IMR-90 (cell line): ENCODE measurements at regions not wholly inside any gene's neighbourhood (a gene's known extent, or its start where the extent isn't known, plus 50 kb on each side); places are given as distances from the start of the nearest gene placed in this dataset.

Source experiments
- ATAC-seq: fragments of 200-7000 bp; cut with Tn5 transposase; 2 replicates; pipeline ENCODE4 v1.9.1; 2020; ENCODE audit warnings: low read depth, mild to moderate bottlenecking, moderate library complexity
- BruUV-seq: library from RNA; stranded (reverse); fragments of 400-500 nt; replicated peaks from 2 replicates; lab custom pipeline; 2021; lab: Mats Ljungman, UMichigan
- CTCF ChIA-PET: fragments of 300-600 bp; formaldehyde crosslinking; extraction: SDS; loops from one replicate; lab custom pipeline; 2021; ENCODE audit warnings: antibody characterized with exemption; lab: Yijun Ruan, JAX
- POLR2A ChIA-PET: fragments of 300-600 bp; sonication (Branson Sonifier 250); formaldehyde crosslinking; loops from one replicate; lab custom pipeline; 2022; ENCODE audit warnings: antibody characterized with exemption; ENCODE audit not compliant: unreplicated experiment; lab: Charles Lee
- DNase-seq: peaks from one replicate; pipeline ENCODE4 v3.0.0; 2013
- H2AFZ ChIP-seq: replicated peaks from 2 replicates; pipeline ENCODE3; 2013; ENCODE audit warnings: low read length, mild to moderate bottlenecking; ENCODE audit not compliant: poor library complexity
- H2AK5ac ChIP-seq: 2 replicates; pipeline ENCODE4 v1.6.1; 2013; ENCODE audit warnings: low read depth, low read length, inconsistent platforms
- H2AK9ac ChIP-seq: replicated peaks from 2 replicates; pipeline ENCODE3; 2013; ENCODE audit warnings: mild to moderate bottlenecking, low read depth, low read length, moderate library complexity; ENCODE audit not compliant: poor library complexity
- H2BK120ac ChIP-seq: 2 replicates; pipeline ENCODE4 v1.6.1; 2013; ENCODE audit warnings: low read depth, low read length, inconsistent platforms
- H2BK15ac ChIP-seq: 3 replicates; pipeline ENCODE4 v1.6.1; 2013; ENCODE audit warnings: low read depth, low read length, inconsistent platforms
- H2BK20ac ChIP-seq: 2 replicates; pipeline ENCODE4 v1.6.1; 2013; ENCODE audit warnings: low read depth, mild to moderate bottlenecking, inconsistent platforms, low read length, moderate library complexity
- H2BK5ac ChIP-seq: 2 replicates; pipeline ENCODE4 v1.6.1; 2013; ENCODE audit warnings: mild to moderate bottlenecking, low read depth, low read length, inconsistent platforms; ENCODE audit not compliant: poor library complexity, severe bottlenecking
- H3K14ac ChIP-seq: replicated peaks from 2 replicates; pipeline ENCODE4 v1.6.1; 2013; ENCODE audit warnings: low read depth, low read length, inconsistent platforms
- H3K18ac ChIP-seq: 2 replicates; pipeline ENCODE4 v1.6.1; 2013; ENCODE audit warnings: low read depth, low read length, control low read depth
- H3K23ac ChIP-seq: 2 replicates; pipeline ENCODE4 v1.6.1; 2013; ENCODE audit warnings: low read depth, low read length, inconsistent platforms
- H3K27ac ChIP-seq: 2 replicates; pipeline ENCODE4 v1.5.1; 2013; ENCODE audit warnings: mild to moderate bottlenecking, control low read depth, low read length; ENCODE audit not compliant: insufficient read depth
- H3K27me3 ChIP-seq: 2 replicates; pipeline ENCODE4 v1.6.1; 2013; ENCODE audit warnings: low read length; ENCODE audit not compliant: control insufficient read depth, insufficient read depth
- H3K36me3 ChIP-seq: 2 replicates; pipeline ENCODE4 v1.6.1; 2013; ENCODE audit warnings: low read length, mixed read lengths; ENCODE audit not compliant: control insufficient read depth, insufficient read depth
- H3K4ac ChIP-seq: 2 replicates; pipeline ENCODE4 v1.6.1; 2013; ENCODE audit warnings: low read depth, low read length, inconsistent platforms
- H3K4me1 ChIP-seq: 2 replicates; pipeline ENCODE4 v1.6.1; 2013; ENCODE audit warnings: low read length, mixed read lengths; ENCODE audit not compliant: control insufficient read depth, insufficient read depth
- H3K4me2 ChIP-seq: 2 replicates; pipeline ENCODE4 v1.6.1; 2013; ENCODE audit warnings: low read depth, mild to moderate bottlenecking, control low read depth, low read length, moderate library complexity
- H3K4me3 ChIP-seq: 2 replicates; pipeline ENCODE4 v1.5.1; 2013; ENCODE audit warnings: low read depth, mild to moderate bottlenecking, control low read depth, low read length, moderate library complexity; ENCODE audit not compliant: insufficient read depth
- H3K56ac ChIP-seq: 2 replicates; pipeline ENCODE4 v1.6.1; 2013; ENCODE audit warnings: low read length, inconsistent platforms; ENCODE audit not compliant: insufficient read depth; ENCODE audit errors: extremely low read depth
- H3K79me1 ChIP-seq, 2 experiments: 2 replicates each; pipeline ENCODE4 v1.6.1; 2013; ENCODE audit warnings: low read length in 2 of 2, inconsistent platforms in 1 of 2, low read depth in 1 of 2
- H3K9ac ChIP-seq: 2 replicates; pipeline ENCODE4 v1.6.1; 2013; ENCODE audit warnings: low read depth, low read length, control low read depth
- H3K9me1 ChIP-seq: 2 replicates; pipeline ENCODE4 v1.6.1; 2013; ENCODE audit warnings: low read length, inconsistent platforms; ENCODE audit not compliant: insufficient read depth
- H3K9me3 ChIP-seq: 2 replicates; pipeline ENCODE4 v1.6.1; 2013; ENCODE audit warnings: low read length; ENCODE audit not compliant: control insufficient read depth, insufficient read depth
- H4K20me1 ChIP-seq: 2 replicates; pipeline ENCODE4 v1.6.1; 2013; ENCODE audit warnings: low read length, inconsistent platforms; ENCODE audit not compliant: insufficient read depth
- H4K5ac ChIP-seq: 2 replicates; pipeline ENCODE4 v1.6.1; 2013; ENCODE audit warnings: mild to moderate bottlenecking, low read depth, low read length, control low read depth
- H4K8ac ChIP-seq, 2 experiments: 2 replicates each; pipeline ENCODE4 v1.6.1; 2013; ENCODE audit warnings: low read depth in 2 of 2, low read length in 2 of 2, control low read depth in 1 of 2, inconsistent platforms in 1 of 2
- H4K91ac ChIP-seq: 2 replicates; pipeline ENCODE4 v1.6.1; 2013; ENCODE audit warnings: low read depth, low read length, inconsistent platforms; ENCODE audit not compliant: insufficient read depth
- CTCF ChIP-seq: conservative IDR thresholded peaks from 2 replicates; pipeline ENCODE4 v1.5.1; 2012; ENCODE audit warnings: mild to moderate bottlenecking, low read depth, low read length, improper control_type of control experiment
- MAFK ChIP-seq: IDR thresholded peaks from 2 replicates; pipeline ENCODE4 v1.6.1; 2012; ENCODE audit warnings: low read depth, low read length, improper control_type of control experiment
- MAZ ChIP-seq: IDR thresholded peaks from 2 replicates; pipeline ENCODE4 v1.6.1; 2012; ENCODE audit warnings: low read depth, mild to moderate bottlenecking, low read length, improper control_type of control experiment, moderate library complexity, borderline replicate concordance
- MXI1 ChIP-seq: IDR thresholded peaks from 2 replicates; pipeline ENCODE4 v1.6.1; 2012; ENCODE audit warnings: low read depth, mild to moderate bottlenecking, low read length, moderate library complexity, borderline replicate concordance
- POLR2A ChIP-seq: IDR thresholded peaks from 2 replicates; pipeline ENCODE4 v1.6.1; 2012; ENCODE audit warnings: mild to moderate bottlenecking, low read depth, low read length
- WGBS, 2 experiments: methylation state at CpG; one replicate each; pipeline versions ENCODE4 v1.1.5 to v1.1.7; 2013; ENCODE audit warnings: missing lambda C conversion rate in 2 of 2; ENCODE audit not compliant: insufficient read length in 1 of 2; ENCODE audit errors: extremely low coverage in 2 of 2; 5-methylcytosine and 5-hydroxymethylcytosine counted together
- dilution Hi-C: fragments of 300-500 bp; cut with HindIII; formaldehyde crosslinking; loops from one replicate; pipeline ENCODE4 v1.14.3; 2018; ENCODE audit warnings: low sequenced_read_pairs; ENCODE audit not compliant: unreplicated experiment
- in situ Hi-C: fragments of 300-500 bp; cut with MboI; formaldehyde crosslinking; loops from 3 replicates; pipeline ENCODE4 v1.14.3; 2019; ENCODE audit warnings: low sequenced_read_pairs, inconsistent platforms, mixed read lengths
- intact Hi-C: fragments of 100-400 bp; cut with micrococcal nuclease; formaldehyde crosslinking; loops from 2 replicates; pipeline ENCODE4 v1.10.0; 2022

DNA sequence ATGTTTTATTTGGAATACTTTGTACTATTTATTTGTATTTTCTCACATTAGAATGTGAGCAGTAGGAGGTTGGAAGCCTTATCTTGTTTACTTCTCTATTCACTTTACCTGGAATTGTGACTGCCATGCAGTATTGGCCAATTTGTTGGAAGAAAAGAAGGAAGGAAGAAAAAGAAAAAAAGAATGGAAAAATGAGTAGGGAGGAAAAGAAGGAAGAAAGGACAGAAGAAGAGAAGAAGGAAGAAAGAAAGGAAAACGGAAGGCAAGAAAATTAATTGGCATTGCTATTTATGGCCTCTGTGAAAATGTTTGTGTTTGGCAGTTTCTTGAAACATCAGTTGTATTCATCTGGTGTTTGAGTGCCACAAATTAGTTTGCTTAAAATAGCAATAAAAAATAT lies 575.2 kb upstream of the ZNF608 start:
- no peak overlapping the region for H2BK15ac ChIP-seq
- no peak overlapping the region for H3K9ac ChIP-seq
- no peaks in the 10 kb centered on the region for H3K9me1 ChIP-seq
- H4K20me1 ChIP-seq: no peaks in the 10 kb centered on the region
- no peak overlapping the region for H3K18ac ChIP-seq
- no peak overlapping the region for H4K91ac ChIP-seq
- WGBS, 2 experiments: 86% methylated on average over 1 of the region's 1 CpG; no CpG with 5 or more reads in 1 of the 2 experiments
- no peak overlapping the region for H3K56ac ChIP-seq
- no peak overlapping the region for H3K27ac ChIP-seq
- no peak overlapping the region for H2BK20ac ChIP-seq
- dilution Hi-C loops: no loop called here
- H3K79me1 ChIP-seq: no peaks in the 10 kb centered on the region
- no peak overlapping the region for H3K23ac ChIP-seq
- H3K4ac ChIP-seq: no peak overlapping the region
- no peak overlapping the region for H2BK5ac ChIP-seq
- H2AK5ac ChIP-seq: no peak overlapping the region
- no peak overlapping the region for H4K5ac ChIP-seq
- H2AK9ac ChIP-seq: no peak overlapping the region
- no peak overlapping the region for H2BK120ac ChIP-seq
- H3K27me3 ChIP-seq: no peaks in the 10 kb centered on the region
- no peak overlapping the region for H3K14ac ChIP-seq
- TF ChIP-seq MAZ (no peak), MXI1 (no peak), CTCF (no peak), POLR2A (no peak), MAFK (no peak)
- H3K4me3 ChIP-seq: no peak overlapping the region
- peaks cover 2% of the 10 kb centered on the region for H3K4me1 ChIP-seq
- H3K4me2 ChIP-seq: no peak overlapping the region
- POLR2A ChIA-PET: no interaction called here
- BruUV-seq: no TSS peak
- no peak overlapping the region for H4K8ac ChIP-seq
- no peak overlapping the region for H2AFZ ChIP-seq
- in situ Hi-C loops: no loop called here
- H3K36me3 ChIP-seq: no peaks in the 10 kb centered on the region
- no peaks in the 10 kb centered on the region for H3K9me3 ChIP-seq
- DNase-seq: no peak
- CTCF ChIA-PET: no interaction called here
- intact Hi-C loops: no loop called here
- ATAC-seq: no peak
